ENCODE measurements at regions not wholly inside any gene's neighbourhood (a gene's known extent, or its start where the extent isn't known, plus 50 kb on each side); places are given as distances from the start of the nearest gene placed in this dataset.

GRCh38 chr3:30319713-30320112 lies 286.7 kb upstream of the TGFBR2 start:
- TF ChIP-seq CTCF (optimal IDR thresholded peaks at IDR 0.05 in 1 of 3, IDR thresholded peaks at IDR 0.05 in 1 of 3, conservative IDR thresholded peaks at IDR 0.05 in 1 of 3; ENCODE audit: extremely low read depth in 1 of 3, insufficient read depth in 2 of 3, low read length in 3 of 3) = peak; percentile 60 to 65 (median 63)
- no peak for TF ChIP-seq EZH2 (IDR thresholded peaks at IDR 0.05; ENCODE audit: low read length)
